HG03175 (cell line): ENCODE measurements at regions not wholly inside any gene's neighbourhood (a gene's known extent, or its start where the extent isn't known, plus 50 kb on each side); places are given as distances from the start of the nearest gene placed in this dataset.

ENCODE experiments used
- ATAC-seq: cut with Tn5 transposase; IDR thresholded peaks from one replicate; pipeline ENCODE4 v1.9.1; 2021; ENCODE audit warnings: mild to moderate bottlenecking, moderate library complexity; ENCODE audit not compliant: unreplicated experiment

DNA sequence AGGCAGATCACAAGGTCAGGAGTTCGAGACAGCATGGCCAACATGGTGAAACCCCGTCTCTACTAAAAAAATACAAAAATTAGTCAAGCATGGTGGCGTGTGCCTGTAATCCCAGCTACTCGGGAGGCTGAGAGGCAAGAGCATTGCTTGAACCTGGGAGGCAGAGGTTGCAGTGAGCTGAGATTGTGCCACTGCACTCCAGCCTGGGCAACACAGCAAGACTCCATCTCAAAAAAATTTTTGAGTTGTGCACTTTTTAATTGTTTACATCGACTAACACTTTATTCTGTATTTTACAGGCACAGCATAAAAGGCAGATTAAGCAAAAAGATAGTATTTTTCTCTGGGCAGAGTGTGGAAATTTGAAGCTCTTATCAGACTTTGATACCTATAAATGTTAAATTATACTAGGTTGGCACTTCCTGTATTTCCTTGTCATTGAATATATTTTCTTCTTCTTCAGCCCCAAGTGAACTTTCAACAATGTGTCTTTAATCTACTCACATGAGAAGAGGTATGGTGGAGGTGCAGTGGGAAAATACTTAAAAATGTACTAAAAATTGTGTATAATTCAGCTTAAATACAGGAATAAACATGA, 180.6 kb upstream of the ELL2 start:
- ATAC-seq: no peak

DNA sequence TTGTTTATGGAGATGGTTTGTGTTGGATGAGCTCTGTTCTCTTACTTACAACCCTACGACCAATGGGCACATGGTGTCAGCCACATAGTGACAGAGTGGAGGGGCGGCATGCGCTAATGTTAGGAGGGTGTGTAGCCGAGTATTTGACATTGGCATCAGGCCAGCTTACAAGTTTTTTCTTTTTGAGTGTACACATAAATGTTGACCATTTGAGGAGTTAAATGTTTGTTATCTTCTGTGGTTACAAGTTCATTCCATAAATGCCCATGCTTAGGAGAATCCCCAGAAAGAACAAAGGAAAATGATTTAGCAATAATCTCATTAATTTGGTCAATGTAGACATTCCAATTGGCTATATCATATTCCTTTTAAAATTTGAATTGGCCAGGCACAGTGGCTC, 180.1 kb upstream of the ELL2 start:
- ATAC-seq: no peak

DNA sequence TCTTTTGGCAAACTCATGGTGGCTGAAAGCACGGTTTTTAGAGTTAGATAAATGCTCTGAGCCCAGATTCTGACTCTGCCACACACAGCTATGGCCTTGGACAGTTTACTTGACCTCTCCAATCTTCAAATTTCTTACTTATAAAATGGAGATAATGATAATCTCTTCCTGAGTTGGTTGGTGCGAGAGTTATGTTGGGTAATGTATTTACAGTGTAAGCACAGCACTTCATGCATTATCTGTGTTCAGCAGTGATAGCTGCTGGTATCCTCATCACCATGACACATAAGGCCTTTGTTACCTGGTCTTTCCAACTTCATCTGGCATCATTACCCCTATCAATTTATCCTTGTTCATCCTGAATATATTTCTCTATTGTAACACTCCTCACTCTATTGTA, 178.8 kb upstream of the ELL2 start:
- no peak for ATAC-seq

DNA sequence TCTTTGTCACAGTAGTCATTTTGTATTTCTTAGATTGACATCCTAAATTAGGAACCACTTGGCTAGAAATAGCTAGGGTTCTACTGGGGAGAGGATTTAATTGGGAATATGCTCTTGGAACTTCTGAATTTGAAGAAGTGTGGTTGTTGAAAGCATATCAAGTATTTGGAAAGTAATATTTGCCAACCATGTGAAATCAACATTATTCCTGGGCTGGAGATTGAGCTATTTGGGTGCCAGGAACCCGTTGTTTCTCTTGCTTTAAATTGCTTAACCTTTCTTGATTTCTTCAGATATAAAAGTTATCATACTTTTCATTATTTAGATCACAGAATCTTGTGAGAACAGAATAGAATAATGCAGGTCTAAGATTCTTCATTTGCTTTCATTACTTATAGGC, 178.4 kb upstream of the ELL2 start:
- no peak for ATAC-seq

DNA sequence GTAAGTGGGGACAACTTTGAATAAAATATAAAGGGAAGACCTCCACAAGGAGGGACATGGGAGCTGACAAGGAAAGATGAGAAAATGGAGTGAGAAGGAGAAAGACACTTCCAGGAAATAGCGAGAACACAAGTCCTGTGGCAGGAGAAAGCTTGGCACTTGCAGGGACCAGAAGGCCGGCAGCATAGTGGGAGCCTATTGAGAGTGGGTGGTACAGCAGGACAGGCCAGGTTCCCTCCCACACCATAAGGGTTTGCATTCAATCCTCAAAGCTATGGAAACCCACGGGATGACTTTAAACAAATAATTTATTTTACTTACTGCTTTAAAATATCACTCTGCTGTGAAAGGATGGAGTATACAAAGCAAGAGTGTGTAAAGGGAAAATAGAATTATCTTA, 173.2 kb upstream of the ELL2 start:
- ATAC-seq: no peak

DNA sequence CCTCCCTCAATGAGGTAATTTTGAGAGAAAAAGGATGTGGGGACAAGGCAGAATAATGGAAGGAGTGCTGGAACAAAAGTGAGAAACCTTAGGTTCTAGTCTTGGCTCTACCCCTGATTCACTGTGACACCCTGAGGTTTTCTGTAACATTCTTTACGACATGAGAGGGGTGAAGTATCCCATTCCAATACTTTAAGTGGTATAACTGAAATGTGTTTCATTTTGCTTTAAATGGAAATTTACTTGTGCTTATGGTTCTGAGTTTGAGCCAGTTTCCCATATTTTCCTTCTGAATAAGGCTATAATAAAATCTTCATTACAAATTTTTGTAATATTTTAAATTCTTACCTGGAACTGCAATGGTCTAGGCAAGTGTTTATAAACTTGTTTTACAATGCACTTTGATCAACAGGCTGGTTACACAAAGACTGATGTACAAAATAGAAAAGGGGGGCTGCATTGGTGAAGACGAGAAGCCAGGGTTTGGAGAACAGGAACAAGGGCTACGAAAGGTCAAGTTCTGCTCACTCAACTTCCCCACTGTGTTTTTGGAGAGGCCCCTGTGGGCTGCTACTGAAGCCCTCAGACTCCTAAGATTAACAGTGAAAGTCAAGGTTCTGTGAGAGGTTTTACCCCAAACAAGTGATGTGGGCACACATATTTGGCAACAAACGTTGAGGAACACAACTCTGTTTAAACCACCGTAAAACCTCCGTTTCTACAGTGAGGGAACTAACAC, 171.9 kb upstream of the ELL2 start:
- no peak for ATAC-seq

DNA sequence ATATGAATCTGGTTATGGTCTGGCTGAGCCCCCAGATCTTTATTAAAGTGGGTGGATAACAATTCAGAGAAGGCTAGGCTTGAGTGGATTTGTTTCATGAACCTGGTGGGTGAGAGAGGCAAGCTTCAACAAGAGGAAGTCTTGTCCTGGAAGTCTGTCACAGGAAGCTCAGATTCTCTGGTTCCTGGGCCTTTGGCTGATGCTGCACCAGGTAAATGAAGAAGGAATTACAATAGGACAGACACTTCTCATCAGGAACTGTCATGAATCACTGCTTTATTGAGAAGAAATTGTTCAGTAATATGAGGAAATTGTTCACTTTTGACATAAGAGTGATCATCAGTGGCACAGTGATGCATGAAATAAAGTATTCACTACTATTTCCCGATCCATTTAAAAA, 167.6 kb upstream of the ELL2 start:
- ATAC-seq: no peak

DNA sequence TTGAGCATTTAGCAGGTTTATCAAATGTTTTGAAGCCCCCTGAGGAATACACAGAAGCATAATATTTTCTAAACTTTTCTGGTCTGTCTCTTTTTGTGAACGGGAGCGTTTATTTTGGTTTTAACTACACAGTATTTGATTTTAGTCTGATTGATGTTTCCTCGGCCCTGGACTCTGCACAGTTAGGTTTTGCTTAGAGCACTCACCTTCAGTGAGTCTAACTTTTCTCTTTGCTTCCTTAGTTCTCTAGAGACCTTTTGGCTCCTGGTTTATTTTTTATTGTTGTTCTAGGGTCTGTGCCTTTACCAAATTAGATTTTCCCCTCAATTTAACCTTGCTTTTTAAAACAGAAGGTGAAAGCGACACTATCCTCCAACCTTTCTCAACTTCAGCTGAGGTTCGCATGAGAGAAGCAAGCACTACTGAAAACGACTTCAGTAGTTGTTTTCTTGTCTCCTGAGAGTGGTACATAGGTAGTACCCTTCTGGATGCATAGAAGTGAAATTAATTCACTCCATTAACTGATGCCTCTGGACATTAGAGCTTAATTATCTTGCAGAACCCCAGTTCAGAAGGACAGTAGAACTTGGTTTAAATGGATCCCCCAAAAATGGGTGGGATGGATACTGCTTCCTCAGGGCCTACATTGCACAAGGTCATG, 166.7 kb upstream of the ELL2 start:
- no peak for ATAC-seq

DNA sequence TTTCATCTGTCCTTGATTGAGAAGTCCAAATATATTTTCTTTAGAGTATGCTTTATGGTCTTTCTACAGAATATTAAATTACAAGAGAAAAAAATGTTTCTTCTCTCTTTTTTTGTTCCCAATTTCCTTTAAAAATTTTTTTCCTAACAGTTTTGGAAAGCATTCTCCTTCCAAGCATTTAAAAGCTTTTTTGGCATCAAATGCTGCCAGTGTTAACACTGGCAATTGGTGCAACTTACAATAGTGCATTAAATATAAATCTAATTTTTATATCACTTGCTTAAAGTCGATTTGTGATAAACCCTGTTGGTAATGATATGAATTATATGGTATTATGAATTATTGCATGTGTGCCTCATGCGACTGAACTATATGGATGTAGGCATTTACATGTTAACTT, 165.9 kb upstream of the ELL2 start:
- no peak for ATAC-seq

DNA sequence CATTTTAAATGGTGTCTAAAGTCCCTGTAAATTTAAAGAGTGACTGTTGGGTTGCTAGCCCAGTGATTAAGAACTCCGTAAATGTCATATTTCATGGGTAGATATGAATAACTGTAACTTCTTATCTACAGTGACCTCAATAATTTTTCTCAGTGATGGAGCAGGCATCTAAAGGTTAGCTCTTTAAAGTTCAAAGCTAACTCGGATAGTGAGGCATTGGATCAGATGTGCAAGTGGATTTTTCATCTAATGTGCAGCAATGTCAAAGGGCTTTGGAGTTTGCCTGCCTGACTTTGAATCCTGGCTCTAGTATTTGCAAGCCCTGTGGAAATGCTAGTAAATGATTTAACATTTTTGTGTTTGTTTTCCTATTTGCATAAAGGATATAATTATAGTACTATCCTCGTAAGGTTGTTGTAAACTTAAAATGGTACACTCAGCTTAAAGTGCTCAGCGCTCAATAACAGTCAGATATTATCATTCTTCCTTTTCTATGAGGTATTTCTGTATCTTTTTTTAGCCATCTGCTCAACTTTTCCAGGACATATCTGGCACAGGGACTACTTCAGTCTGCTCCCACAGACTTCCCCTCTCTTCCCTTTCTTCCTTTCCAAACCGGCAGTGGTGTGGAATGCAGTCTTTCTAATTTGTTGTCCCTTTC, 163.7 kb upstream of the ELL2 start:
- ATAC-seq: no peak

DNA sequence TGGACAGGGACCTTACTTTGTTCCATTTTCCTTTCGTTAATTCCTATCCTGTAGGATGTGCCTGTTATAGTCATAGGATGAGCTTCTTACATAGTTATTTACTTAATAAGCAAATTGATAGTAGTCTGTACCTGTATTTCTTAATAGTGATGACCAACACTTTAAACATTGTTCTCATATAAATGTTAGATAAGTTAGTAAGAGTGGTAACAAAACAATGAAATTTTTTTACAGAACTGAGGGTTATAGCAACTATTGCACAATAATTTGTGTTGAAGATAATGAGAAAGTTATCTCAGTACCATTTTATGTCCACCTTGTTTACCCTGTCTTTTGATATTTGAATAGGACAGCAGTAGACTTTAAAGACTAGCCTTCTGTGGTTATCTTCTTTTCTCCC, 162.9 kb upstream of the ELL2 start:
- no peak for ATAC-seq

DNA sequence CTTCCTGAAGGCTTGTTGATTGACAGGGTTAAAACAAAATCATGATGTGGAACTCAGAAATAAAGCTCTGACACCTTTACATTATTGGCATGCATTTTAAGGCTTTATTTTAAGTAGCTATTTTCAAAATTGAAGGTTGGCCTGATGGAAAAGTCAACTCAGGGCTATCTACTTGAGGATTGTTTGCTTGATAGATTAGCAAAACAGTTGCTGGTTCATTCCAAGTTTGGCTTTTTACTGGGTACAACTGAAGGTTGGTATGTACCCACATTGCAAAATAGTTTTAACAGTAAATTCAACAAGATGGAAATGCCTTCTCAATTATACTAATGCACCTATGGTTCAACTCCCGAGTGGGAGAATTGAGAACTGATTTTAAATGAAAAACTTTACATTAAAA, 161.8 kb upstream of the ELL2 start:
- no peak for ATAC-seq

DNA sequence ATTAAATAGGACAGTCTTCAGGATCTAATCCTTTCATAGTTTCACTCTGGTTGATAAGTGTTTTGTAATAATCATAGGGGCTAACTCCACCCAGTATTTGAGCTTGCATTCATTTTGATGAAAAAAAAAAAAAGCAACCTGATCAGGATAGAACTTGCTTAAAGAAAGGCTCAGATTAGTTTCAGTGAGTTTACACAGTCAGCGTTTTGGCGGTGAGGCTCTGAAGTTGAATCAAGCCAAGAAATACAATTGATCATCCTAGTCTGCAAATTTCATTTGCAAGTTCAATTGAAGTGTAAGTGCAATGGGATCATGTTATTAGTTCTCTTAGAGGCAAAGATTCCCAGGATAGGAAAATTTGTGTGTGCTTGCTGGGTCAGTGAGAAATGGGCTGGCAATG, 159.7 kb upstream of the ELL2 start:
- no peak for ATAC-seq

DNA sequence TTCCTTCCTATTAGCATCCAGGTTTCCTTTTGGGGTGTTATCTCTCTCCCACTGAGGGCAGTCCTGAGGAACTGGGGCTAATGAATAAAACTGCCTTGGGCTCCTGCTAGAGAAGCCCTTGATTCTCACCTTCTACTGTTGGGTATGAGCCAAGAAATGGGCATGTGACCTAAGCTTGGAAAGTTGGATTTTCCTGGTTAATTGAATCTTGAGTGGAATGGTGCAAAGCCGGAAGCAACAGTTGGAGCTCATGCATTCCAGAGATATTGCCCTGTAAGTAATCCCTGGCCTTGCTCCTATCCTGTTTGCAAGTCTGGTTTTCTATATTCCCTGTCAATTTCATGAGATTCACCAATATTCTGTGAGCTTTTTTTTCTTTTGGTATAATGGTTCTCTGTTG, 158.5 kb upstream of the ELL2 start:
- no peak for ATAC-seq

DNA sequence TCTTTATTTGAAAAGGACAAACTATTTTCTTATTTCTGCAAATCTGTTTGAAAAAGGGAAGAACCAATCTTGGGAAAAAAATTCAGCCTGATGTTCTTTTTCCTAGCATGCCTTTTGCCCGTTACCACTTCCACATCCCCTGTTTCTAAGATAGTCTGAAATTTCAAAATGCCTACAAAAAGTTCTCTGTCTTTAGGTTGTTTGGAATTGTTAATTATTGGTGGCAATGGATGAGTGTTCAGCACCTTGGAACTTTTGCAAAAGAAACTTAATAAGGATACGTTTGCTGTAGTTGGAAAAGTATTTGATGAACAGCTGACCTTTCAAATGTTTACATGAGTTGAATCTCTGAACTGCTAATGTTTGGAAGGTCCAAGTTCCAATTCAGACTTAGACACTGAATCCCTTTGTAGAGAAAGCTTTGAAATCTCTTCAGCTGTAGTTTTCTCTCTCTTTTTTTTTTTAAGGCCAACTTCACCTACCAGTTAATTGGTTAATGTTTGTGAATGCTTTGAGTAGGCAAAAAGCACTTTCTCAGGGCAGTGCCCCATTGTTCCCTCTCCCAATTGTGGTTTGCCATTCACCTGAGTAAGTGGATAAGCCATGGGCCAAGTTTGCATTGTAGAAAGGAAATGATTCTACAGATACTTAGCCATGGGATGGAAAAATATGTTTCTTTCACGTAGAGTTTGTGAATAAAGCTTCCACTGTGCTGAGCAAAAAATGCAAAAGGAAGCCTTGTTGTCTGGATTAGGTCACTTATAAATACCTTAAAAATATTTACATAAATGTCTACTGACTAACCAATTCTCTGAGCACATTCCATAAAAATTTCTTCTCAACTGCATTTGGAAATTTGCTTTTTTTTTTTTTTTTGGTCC, 156.4 kb upstream of the ELL2 start:
- no peak for ATAC-seq

DNA sequence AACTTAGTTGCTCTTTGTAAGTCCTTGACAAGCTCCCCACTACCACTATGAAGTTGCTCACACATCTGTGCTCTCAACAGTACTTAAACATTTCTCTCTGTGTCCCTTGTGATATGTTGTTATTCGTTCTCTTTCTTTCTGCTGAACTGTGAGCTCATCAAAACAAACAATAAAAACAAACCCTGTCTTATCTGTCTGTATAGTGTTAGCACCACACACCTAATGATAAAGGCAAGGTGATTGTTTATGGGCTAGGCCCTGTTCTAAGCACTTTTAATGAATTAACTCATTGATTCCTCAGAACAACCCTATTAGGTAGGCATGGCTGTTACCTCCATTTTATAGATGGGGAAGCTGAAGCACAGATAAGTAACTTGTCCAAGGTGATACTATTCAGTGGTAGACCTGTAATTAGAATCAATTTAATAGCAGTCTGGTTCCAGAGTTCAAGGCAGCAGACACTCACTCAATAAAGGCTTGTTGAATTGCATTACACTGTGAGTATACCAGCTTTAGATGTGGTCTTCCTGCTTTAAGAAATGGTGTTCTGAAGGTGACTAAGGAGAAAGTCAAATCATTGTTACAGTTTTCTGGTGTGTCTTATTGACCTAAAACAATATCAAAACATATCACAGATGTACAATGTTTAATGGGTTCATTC, 153.6 kb upstream of the ELL2 start:
- ATAC-seq: no peak

DNA sequence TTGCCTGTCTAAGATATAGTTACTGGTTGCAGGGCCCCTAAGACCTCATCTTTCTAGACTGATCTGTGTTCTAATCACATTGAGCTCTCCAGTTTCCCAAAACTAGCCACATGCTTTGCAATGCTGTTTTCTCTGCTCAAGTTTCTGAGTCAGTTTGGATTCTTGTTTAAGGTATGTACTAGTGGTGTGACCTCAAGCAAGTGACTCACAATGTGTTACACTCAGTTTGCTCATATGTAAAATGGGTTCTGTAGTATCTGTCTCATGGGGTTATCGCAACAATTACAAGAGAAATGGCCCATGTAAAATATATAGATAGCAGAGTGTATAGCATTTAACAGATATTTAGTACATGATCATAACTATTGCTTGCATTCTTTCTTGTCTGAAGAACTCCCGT, 153.1 kb upstream of the ELL2 start:
- no peak for ATAC-seq

DNA sequence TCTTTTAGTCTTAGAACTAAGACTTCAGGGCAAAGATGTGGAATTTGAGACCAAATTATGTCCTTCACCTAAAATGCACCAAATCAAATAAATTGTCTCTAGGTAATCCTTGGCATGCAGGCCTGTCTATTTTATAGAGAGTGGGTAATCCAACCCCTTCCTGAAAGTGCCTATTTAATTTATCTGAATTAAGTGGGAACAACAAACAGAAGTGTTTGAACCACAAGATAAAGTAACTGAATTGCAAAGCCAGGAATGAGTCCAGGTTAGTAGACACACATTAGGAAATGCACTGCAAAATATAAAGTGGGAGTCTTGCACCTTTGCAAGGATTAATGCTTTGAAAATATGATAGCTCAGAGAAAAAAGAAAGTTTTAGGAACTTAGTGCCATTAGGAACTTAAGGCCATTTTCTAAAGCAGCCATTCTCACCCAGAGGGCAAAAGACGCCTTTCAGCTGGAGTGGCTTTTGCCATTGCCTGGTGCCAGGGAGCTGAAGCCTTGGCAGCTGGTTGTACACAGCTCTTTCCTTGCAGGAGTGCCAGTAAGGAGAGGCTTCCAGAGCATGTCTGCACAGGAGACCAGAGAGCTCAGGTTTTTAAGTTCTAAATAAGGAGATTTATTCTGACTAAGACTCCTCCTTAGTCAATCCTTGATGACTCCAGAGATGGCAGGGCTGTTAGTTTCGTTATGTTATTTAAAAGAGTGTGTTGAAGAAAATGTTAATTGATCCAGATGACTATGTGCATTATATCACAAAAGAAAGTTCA, 151.7 kb upstream of the ELL2 start:
- no peak for ATAC-seq

DNA sequence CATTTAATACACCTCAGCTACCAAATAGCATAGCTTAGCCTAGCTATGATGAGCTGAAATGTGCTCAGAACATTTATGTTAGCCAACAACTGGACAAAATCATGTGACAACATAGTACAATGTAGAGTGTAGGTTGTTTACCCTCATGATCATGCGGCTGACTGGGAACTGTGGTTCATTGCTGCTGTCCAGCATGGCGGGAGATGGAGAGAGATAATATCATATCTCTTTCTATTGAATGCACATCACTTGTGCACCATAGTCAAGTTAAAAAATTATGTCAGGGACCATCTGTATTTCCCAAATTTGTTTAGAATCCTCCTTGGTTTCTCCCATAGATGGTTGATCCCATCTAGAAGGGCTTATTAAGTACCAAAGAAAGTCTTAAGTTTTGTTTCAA, 151.1 kb upstream of the ELL2 start:
- no peak for ATAC-seq
